ENCODE measurements at regions not wholly inside any gene's neighbourhood (a gene's known extent, or its start where the extent isn't known, plus 50 kb on each side); places are given as distances from the start of the nearest gene placed in this dataset.

GRCh38 chr2:142819411-142819810 is 58.1 kb upstream of the KYNU start:
- no peaks in the 10 kb centered on the region for H3K27me3 ChIP-seq (ENCODE audit: insufficient read depth, low read length)
- no peaks in the 10 kb centered on the region for H3K4me1 Mint-ChIP-seq
- H3K9me3 Mint-ChIP-seq = no peaks in the 10 kb centered on the region
- WGBS (ENCODE audit: extremely low coverage, insufficient read length, low lambda C conversion rate) = no CpG with 5 or more reads among the region's 2 CpGs
- H3K18ac ChIP-seq (ENCODE audit: insufficient read length, low read depth, low read length) = no peak overlapping the region
- no peak overlapping the region for H3K4me2 ChIP-seq (ENCODE audit: insufficient read depth, insufficient read length, low read length)
- H3K4ac ChIP-seq (ENCODE audit: low read depth, low read length) = no peak overlapping the region
- no peak overlapping the region for H2AK5ac ChIP-seq (ENCODE audit: insufficient read length, low read length)
- H3K79me1 ChIP-seq (ENCODE audit: insufficient read depth, low read depth, low read length, poor library complexity, severe bottlenecking) = no peaks in the 10 kb centered on the region
- H3K4me3 Mint-ChIP-seq = no peak overlapping the region
- TF ChIP-seq, protein P1, sequence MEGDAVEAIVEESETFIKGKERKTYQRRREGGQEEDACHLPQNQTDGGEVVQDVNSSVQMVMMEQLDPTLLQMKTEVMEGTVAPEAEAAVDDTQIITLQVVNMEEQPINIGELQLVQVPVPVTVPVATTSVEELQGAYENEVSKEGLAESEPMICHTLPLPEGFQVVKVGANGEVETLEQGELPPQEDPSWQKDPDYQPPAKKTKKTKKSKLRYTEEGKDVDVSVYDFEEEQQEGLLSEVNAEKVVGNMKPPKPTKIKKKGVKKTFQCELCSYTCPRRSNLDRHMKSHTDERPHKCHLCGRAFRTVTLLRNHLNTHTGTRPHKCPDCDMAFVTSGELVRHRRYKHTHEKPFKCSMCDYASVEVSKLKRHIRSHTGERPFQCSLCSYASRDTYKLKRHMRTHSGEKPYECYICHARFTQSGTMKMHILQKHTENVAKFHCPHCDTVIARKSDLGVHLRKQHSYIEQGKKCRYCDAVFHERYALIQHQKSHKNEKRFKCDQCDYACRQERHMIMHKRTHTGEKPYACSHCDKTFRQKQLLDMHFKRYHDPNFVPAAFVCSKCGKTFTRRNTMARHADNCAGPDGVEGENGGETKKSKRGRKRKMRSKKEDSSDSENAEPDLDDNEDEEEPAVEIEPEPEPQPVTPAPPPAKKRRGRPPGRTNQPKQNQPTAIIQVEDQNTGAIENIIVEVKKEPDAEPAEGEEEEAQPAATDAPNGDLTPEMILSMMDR (conservative IDR thresholded peaks at IDR 0.05) = no peak
- no peak overlapping the region for H3T11ph ChIP-seq (ENCODE audit: low read length)
- H3K23me2 ChIP-seq (ENCODE audit: insufficient read length, low read depth, low read length, poor library complexity, severe bottlenecking) = no peaks in the 10 kb centered on the region
- no peak overlapping the region for H3K9ac ChIP-seq (ENCODE audit: extremely low read depth, insufficient read length, low read length)
- no peak overlapping the region for H3K27ac Mint-ChIP-seq
- H3K36me3 Mint-ChIP-seq (ENCODE audit: insufficient read depth in 1 of 3, low read depth in 3 of 3) = no peaks in the 10 kb centered on the region
- no peak overlapping the region for H3K23ac ChIP-seq (ENCODE audit: insufficient read length, low read depth, low read length)
- no peak overlapping the region for H2BK12ac ChIP-seq (ENCODE audit: insufficient read length, low read depth, low read length)
- no peak overlapping the region for H2BK5ac ChIP-seq (ENCODE audit: insufficient read length, low read length)
- H3K14ac ChIP-seq (ENCODE audit: insufficient read depth, low read length) = no peak overlapping the region
- H3K27me3 Mint-ChIP-seq (ENCODE audit: low read depth) = no peaks in the 10 kb centered on the region
- no peaks in the 10 kb centered on the region for H3K9me3 ChIP-seq (ENCODE audit: control insufficient read depth, low read depth, low read length)
- H4K20me1 ChIP-seq (ENCODE audit: control insufficient read depth, insufficient read depth, insufficient read length) = no peaks in the 10 kb centered on the region
- H3K79me2 ChIP-seq (ENCODE audit: insufficient read depth, low read length) = no peaks in the 10 kb centered on the region
- H4K91ac ChIP-seq (ENCODE audit: insufficient read length, low read depth, low read length) = no peak overlapping the region
- no peak overlapping the region for H3K56ac ChIP-seq (ENCODE audit: insufficient read length, low read depth, low read length)
- H2BK120ac ChIP-seq (ENCODE audit: low read depth, low read length, poor library complexity, severe bottlenecking) = no peak overlapping the region
- no peak overlapping the region for H2AFZ ChIP-seq (ENCODE audit: low read length)
- no peak for DNase-seq
- H4K5ac ChIP-seq (ENCODE audit: insufficient read length, low read depth, low read length) = no peak overlapping the region
- no peak overlapping the region for H2BK15ac ChIP-seq (ENCODE audit: low read depth, low read length)
- no peak overlapping the region for H3K27ac ChIP-seq (ENCODE audit: insufficient read length, low read depth, low read length)
- H3K4me1 ChIP-seq (ENCODE audit: insufficient read depth, low read length) = no peaks in the 10 kb centered on the region
- no peak overlapping the region for H4K8ac ChIP-seq (replicated peaks; ENCODE audit: insufficient read length, low read depth, low read length)
- no peak overlapping the region for H2BK20ac ChIP-seq (ENCODE audit: low read depth, low read length, poor library complexity, severe bottlenecking)

All from H9 (cell line).